Mucosa of gallbladder (tissue), 1 donor: ENCODE measurements at regions not wholly inside any gene's neighbourhood (a gene's known extent, or its start where the extent isn't known, plus 50 kb on each side); places are given as distances from the start of the nearest gene placed in this dataset.

Experiments used
- DNase-seq: peaks from one replicate; pipeline ENCODE4 v3.0.0-alpha.2; 2020; ENCODE audit warnings: low spot score
- donor health status: DM: no; HTN: no; CAD: no.

DNA sequence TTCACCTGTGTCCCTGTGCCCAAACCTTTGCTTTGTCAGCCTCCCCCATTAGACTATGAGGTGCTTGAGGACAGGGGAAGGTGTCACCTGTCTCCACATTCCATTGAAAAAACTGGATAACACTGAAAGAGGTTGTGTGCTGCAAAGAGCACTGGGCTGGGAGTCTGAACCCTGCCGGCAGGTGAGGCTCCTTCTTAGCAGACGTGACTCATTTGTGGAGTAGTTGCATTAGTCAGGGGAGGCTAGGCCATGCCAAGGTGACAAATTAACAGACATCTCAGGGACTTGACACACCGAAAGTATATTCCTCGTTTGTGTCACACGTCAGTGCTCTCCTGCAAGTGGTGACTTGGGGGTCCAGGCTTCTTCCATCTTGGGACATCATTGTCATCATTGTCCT, 95.9 kb upstream of the STX18 start:
- no peak for DNase-seq

DNA sequence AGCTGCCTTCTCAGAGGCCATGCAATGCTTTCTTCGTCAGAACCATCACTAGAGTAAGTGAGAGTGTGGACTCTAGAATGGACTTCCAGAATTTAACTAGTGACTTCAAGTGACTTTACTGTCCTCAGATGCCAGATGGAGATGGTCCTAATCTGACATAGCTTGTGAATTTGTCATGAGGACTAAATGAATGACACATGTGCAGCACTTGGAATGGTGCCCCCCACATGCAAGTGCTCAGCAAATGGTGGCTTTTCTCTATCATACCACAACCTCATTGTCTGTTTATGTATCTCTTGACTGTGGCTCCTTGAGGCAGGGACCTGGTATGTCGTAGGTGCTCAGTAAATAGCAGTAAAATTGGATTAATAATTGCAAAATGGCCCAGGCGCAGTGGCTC, 91.6 kb upstream of the STX18 start:
- no peak for DNase-seq

DNA sequence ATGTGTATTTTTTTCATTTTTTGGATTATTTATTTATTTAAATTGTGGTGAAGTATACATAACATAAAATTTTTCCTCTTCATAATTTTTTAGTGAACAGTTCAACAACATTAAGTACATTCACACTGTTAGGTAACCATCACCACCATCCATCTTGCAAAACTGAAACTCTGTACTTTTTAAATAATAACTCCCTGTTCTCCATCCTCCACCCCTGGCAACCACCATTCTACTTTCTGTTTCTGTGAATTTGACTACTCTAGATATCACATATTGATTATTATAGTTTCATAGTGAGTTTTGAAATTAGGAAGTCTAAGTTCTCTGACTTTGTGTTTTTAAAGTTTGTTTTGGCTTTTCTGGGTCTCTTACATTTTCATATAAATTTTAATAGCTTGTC, 89.3 kb upstream of the STX18 start:
- DNase-seq, result no peak

DNA sequence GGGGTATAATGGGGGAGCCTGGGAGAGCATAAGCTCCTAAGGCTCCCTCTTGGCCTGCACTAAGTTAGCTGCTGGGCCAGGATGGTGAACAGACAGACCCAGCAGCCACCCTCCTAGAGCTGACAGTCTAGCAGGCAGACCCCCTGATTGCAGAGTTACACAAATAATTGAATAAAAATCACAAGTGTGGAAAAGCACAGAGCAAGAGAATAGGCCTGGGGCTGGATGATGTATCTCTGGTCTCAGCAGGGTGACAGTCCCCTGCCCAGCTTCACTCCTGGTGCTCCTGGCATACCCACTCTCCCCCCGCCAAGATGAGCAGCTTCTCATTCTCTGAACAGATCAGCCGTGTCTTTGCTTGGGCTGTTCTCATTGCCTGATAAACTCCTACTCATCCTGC, 86.1 kb upstream of the STX18 start:
- no peak for DNase-seq

DNA sequence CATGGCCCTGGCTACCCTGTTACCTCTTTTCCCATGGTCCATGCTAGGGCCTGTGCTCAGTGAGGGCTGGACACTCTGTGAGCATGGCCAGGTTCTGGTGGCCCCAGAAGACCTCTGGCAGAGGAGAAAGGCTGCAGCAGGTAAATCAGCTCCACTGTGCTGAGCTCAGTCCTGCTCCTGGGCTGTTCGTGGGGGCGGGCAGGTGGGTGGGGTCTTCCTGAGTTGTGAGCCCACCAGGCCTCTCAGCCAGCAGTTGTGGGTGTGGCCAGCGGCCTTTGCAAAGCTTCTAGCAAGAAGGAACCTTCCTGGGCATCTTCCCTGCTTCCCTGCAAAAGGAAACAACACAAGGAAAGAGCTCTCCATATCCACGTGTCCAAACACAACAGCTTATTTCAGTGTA, 85.3 kb upstream of the STX18 start:
- no peak for DNase-seq

DNA sequence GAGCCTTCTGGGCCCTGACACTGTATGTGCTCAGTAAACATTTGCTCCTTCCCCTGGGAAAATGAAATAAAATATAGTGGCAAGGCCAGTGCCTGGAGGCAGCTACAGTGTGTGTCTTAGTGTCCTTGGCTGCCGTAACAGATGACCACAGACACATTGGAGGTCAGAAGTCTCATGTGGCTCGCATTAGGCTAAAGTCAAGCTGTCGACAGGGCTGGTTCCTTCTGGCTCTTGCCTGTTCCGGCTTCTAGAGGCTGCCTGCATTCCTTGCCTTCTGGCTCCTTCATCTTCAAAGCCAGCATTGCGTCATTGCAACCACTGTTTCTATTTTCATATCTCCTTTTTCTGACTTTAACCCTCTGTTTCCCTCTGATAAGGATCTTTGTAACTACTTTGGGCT, 83.6 kb upstream of the STX18 start:
- DNase-seq, result no peak

DNA sequence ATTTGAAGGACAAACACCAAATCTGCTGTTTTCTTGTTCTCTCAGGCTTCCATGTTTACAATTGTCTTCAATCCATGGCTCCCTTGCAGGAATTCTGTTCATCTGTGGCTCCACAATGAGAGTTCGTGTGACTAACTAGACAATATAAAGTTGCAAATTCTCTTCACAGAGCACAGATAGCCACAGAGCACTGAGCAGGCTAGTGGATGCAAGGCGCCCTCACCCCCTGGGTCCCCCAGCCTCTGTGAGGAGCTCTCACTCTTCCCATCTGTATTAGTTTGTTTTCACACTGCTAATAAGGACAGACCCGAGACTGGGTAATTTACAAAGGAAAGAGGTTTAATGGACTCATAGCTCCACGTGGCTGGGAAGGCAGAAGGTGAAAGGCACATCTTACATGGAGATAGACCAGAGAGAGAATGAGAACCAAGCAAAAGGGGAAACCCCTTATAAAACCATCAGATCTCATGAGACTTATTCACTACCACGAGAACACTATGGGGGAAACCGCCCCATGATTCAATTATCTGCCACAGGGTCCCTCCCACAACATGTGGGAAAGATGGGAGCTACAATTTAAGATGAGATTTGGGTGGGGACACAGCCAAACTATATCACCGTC, 82.5 kb upstream of the STX18 start:
- no peak for DNase-seq

DNA sequence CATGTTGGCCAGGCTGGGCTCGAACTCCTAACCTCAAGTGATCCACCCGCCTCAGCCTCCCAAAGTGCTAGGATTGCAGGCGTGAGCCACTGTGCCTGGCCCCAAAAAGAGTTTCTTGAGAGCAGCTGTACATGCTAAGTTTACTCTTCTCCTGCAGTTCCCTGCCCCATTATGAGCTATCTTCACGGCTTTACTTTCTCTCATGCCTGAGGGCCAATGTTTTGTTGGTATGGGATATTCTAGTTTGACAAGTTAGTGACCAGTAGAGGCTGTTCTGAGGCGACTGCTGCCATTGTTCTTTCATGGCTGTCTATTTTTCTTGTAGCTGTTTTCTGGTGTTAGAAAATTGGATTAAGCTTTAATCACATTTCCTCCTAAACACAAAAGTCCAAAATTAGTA, 78.0 kb upstream of the STX18 start:
- DNase-seq, result no peak

DNA sequence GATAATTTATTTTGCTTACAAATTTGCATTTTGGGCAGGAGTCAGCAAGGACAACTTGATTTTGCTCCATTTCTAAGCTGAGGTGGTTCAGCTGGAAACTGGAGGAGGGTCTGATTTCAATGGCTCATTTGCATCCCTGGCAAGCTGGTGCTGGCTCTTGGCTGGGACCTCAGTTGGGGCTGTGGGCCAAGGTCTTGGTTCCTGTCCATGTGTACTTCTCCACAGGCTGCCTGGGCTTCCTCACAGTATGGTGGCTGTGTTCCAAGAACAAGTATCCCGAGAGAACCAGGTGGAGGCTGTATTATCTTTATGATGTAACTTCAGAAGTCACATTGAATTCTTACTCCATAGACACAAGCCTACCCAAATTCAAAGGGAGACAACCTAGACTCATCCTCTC, 77.0 kb upstream of the STX18 start:
- no peak for DNase-seq

DNA sequence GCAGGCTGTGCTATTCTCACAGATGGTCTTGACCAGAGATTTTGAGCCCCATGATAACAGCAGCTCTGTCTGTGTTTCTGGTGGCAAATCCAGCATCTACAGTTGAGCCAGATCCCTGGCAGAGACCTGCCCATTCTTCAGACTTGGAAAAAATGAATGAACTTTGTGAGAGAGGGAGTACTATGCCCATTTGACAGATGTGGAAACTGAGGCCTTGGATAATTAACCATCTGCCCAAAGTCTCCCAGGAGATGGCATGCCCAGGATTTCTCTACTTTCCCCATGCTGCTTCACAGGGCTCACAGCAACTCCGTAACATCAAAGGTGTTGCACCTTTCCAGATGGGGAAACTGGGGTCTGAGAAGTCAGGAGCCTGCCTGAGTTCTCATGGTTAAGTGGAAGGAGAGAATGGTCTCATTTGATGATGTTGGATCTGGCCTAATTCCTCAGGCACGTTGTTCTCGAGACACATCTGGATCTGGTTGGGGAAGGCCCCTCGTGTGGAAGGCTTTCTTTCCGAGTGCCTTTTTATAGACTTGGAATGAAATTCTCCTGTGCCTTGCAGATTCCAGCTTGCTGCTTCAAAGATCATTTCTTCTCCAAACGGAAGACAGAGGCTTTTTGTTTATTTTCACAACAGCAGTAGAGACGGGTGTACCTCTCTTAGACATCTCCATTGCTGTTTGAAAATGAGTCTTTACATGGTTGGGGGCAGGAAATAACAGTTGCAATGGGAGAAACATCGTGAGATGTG, 73.3 kb upstream of the STX18 start:
- DNase-seq, result no peak

DNA sequence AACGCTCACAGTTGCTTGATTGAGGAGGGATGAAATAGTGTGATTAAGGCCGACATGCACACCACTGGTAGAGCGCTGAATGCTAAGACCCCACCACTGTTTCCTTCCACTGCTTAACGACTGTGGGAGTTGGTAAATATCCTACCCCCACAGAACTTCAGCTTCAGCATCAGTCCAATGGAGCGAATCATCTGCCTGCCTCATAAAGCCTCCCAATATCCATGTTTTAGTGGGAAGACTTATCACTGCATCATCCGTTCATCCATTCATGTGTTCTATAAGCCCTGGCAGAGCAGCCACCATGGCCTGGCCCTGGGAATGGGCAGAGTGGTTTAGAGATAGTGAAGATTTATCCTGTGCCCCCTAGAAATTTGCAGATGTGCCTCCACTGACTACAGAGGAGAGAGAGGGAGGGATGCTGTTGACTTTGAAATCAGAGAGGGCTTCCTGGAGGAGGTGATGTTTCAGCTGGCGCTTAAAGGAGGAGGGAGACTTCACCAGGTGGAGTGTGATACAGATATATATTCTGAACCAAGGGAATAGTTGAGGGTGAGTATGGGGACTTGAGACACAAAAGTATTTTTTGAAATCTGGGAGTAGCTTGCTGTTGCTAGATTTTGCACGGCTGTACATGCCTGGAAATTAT, 71.9 kb upstream of the STX18 start:
- no peak for DNase-seq

DNA sequence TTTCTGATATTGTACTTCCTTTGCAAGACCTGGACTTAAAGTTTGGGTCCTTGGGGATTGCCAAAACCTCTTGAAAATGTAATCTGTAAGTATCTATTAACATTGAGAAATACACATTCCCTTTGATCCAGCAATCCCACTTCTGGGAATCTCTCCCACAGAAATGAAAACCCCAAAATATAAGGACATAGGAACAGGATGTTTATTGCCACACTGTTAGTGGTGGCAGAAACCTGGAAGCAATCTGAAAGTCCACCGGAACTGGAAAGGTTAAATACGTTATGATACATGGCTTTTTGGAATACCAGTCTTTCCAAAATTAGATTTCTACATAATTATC, 71.2 kb upstream of the STX18 start:
- DNase-seq, result no peak

DNA sequence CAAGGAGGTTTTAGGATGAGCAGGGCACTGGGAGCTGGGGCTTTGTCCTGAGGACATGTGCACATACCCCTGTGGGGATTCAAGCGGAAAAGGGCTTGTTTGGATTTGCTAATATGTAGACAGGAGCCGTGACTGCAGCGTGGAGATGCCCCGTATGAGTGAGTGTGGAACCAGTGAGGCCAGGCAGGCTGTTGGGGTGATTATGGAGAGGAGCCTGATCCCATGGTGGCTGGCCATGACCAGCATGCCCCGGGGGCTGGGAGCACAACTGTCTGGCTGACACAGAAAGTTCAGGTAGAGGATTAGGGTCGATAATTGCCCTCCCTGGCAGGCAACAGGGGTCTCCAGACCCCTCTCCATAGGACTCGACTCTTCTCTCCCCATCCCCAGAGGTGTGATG, 68.8 kb upstream of the STX18 start:
- no peak for DNase-seq

DNA sequence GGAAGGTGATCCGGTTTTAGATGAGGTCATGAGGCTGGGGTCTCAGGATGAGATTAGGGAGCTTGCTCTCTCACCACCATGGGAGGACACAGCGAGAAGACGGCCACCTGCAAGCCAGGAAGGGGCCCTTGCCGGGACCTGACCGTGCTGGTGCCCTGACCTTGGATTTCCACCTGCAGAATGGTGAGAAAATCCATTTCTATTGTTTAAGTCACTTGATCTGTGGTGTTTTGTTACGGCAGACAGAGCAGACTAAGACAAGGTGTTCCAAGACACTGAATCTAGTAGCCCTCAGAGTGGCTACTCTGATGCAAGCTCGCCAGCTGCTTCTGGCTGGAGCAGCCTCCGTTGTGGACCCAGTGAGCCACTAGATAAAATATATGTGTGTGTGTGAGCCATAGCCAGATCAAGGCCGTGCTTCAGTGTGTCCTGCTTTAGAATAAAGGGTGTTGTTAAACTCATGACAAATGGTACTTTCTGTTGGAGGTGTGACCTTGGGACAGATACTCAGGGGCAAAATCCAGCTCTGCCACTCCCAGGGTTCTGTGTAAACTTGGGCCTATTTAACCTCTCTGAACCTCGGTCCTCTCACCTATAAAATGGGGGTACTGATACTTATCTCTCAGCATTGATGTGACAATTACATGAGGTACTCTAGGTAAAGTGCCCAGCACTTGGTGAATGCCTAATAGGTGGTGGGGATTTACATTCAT, 67.9 kb upstream of the STX18 start:
- DNase-seq, result no peak

DNA sequence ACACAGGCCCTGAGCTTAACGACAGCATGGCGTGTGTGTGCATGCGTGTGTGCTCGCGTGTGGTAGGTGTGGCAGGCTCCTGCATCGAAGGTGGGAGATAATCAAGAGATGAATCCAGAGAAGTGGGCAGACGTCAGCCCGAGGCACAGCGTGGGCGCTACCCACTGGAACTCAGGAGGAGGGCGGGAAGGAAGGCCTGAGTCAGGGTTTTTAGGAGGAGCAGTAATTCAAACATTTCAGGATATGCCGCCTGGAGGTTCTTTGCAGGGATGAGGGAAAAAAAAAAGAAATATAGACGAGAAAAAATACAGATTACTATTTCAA, 66.3 kb upstream of the STX18 start:
- no peak for DNase-seq

DNA sequence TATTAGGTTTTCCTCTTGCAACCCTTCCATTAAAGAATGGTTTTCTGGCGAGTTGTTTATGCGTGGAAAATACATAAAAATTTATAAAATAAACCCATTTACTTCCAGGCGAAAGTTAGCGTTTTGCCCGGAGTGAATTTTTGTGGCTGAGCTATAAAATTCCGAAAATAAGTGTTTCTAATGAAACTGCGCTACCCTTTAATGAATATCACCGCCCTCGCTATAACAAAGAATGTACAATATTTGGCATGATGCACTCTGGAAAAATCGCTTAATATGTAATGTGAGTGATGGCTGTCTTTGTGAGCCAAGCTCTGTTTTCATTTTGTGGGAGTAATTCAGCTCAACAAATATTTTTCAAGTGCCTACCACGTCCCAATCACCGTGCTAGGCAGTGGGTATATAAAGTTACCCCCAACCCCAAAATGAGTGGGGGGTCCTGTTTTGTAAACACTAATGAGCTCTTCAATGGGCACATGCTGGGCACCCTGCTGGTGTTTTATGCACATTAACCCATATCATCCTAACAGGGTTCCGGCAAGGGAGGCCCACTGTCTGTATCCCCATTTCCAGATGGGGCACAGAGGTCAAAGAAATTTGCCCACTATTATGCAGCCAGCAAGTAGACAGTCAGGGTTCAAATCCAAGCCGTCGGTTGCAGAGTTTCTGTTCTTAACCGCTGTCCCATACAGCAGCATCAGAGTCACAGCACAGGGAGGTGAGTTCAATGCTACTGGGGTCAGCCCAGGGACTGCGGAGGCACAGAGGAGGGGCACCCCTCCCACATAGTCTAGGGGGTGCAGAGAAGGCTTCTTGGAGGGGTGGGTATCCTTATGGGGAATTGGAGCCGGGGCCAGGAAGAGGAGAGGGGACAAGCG, 65.7 kb upstream of the STX18 start:
- DNase-seq, result no peak

DNA sequence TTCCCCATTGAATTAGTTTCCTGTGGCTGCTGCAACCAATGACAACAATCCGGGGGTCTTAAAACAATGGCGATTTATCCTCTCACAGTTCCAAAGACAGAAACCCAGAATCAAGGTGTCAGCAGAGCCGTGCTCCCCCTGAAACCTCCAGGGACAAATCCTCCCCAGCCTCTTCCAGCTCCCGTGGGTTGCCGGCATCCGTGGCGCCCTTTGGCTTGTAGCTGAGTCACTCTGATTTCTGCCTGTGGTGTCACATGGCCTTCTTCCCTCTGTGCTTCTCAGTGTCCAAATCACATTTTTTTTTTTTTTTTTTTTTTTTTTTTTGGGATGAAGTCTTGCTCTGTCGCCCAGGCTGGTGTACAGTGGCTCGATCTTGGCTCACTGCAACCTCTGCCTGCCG, 64.5 kb upstream of the STX18 start:
- no peak for DNase-seq

DNA sequence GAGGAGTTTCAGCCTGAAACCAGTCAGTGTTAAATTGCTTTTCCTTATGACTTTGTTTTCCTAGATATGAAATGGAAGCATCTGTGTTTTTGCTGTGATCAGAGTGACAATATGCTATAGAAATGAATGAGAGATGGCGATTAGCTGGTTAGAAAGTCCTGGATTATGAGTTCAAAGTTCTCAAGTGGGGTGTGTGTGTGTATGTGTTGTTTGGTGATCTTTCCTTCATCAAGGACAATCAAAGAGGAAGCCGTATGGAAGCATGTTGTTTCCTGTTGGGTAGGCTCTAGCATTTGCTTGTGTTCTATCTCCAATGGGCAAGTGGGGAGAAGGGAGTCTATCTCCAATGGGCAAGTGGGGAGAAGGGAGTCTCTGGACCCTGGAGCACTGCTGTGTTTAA, 64.0 kb upstream of the STX18 start:
- DNase-seq, result no peak

DNA sequence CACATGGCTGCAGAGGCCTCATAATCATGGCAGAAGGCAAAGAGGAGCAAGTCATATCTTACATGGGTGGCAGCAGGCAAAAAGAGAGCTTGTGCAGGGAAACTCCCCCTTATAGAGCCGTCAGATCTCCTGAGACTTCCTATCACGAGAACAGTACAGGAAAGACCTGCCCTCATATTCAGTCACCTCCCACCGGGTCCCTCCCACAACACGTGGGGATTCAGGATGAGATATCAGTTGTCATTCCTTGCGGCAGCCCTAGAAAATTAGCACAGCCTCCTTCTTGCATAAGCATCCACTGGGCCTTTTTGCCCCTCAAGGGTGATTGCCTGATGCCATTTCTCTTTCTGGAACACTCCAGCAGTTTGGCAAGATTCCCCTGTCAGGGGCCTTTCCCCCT, 61.7 kb upstream of the STX18 start:
- DNase-seq, result no peak

DNA sequence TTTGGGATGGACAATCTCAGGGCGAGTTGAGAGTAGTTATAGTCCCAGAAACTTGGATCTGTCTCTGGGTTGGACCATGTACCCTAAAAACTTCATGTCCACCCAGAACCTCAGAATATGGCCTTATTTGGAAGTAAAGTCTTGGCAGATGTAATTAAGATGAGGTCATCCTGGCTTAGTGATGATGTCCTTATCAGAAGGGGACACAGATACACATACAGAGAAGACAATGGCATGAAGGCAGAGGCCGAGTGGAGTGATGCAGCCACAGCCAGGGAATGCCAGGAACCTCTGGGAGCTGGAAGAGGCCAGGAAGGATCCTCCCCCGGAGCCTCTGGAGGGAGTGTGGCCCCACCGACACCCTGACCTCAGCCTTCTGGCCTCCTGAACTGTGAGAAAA, 61.2 kb upstream of the STX18 start:
- DNase-seq, result no peak

DNA sequence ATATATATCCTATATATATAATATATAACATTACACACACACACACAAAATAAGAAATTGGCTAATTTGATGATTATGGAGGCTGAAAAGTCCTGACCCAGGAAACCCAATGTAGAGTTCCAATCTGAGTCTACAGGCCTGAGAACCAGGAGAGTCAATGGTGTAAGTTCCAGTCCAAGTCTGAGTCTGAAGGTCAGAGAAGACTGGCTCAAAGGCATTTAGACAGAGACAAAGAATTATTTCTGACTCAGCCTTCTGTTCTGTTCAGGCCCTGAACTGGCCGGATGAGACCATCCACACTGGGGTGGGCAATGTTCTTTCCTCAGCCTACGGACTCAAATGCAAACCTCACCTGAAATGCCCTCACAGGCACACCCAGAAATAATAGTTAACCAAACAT, 60.6 kb upstream of the STX18 start:
- DNase-seq, result no peak

DNA sequence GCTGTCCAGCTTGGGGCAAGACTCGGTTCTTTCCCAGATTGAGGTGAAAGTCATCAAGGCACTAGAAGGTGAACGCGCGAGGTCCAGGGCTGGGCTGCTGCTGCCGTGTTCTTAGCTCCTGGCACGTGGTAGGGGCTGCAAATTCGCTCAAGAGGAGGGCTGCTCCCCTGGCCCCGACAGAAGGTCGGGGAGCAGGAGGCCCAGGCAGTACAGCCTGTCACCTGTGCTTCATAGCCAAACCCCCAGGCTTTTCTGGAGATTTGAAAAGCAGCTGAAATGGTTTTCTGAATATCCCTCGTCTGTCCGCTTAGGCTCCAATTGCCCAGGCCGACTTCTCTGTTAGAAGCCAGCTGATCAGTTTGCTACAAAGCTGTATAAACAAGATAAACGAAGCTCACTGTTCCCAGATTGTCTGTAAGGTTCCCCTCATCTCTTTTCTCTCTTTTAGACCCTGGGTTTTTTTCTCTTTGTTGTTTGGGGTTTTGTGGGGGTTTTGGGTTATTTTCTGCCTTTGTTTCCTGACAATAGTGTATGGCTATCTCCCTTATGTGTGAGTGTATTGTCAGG, 60.0 kb upstream of the STX18 start:
- no peak for DNase-seq
